Right lobe of liver (tissue), 4 donors: ENCODE measurements at regions not wholly inside any gene's neighbourhood (a gene's known extent, or its start where the extent isn't known, plus 50 kb on each side); places are given as distances from the start of the nearest gene placed in this dataset.

ENCODE experiments used
- CTCF ChIP-seq, 4 donors: fragments of 200-600 bp in 3 of 4; fragments of 450-650 bp in 1 of 4; IDR thresholded peaks; one replicate each; pipeline versions ENCODE4 v1.5.1 to v1.8.0; 2016 to 2022; ENCODE audit warnings: antibody characterized with exemption in 4 of 4, mild to moderate bottlenecking in 2 of 4
- POLR2A ChIP-seq: fragments of 450-650 bp; IDR thresholded peaks from one replicate; pipeline ENCODE4 v1.6.1; 2017; ENCODE audit warnings: antibody characterized with exemption, mild to moderate bottlenecking
- donor health status: DM: no; HTN: no; CAD: no.
- donor health status: DM: no; HTN: no; CAD: no.
- donor health status: DM: no; HTN: yes; CAD: no.

- TF ChIP-seq POLR2A (no peak), CTCF (IDR thresholded peaks at IDR 0.05) (no peak)
Observed at GRCh38 chr15:53031469-53031868, 241.3 kb upstream of the ONECUT1 start.
